G401 (cell line): ENCODE measurements at regions not wholly inside any gene's neighbourhood (a gene's known extent, or its start where the extent isn't known, plus 50 kb on each side); places are given as distances from the start of the nearest gene placed in this dataset.
"Not testable (repeated sequence)": the region's sequence is repeated elsewhere in the genome, so short reads cannot be mapped to it uniquely, and the experiment has no call there.

Source experiments
- DNase-seq: peaks from one replicate; pipeline ENCODE4 v3.0.0-alpha.2; 2015; ENCODE audit warnings: low spot score
- in situ Hi-C: cut with HindIII; loops from 2 replicates; pipeline ENCODE4 v1.10.0; 2016; ENCODE audit warnings: low sequenced_read_pairs, mixed read lengths

GRCh38 chr3:3902161-3902560 lies 102.9 kb downstream of the LRRN1 start:
- in situ Hi-C loops = no loop called here
- DNase-seq = no peak

GRCh38 chr3:3906171-3906570 lies 106.9 kb downstream of the LRRN1 start:
- DNase-seq = no peak
- in situ Hi-C loops = no loop called here

GRCh38 chr3:3907023-3907422 lies 107.8 kb downstream of the LRRN1 start:
- no peak for DNase-seq

GRCh38 chr3:3918763-3919162 lies 119.5 kb downstream of the LRRN1 start:
- in situ Hi-C loops = no loop called here
- no peak for DNase-seq

More at GRCh38 chr3:3907023-3907422, 107.8 kb downstream of the LRRN1 start:
- in situ Hi-C loops = no loop called here

GRCh38 chr3:3919316-3919715 lies 120.1 kb downstream of the LRRN1 start:
- in situ Hi-C loops = no loop called here
- no peak for DNase-seq

- DNase-seq = no peak
- in situ Hi-C loops = no loop called here
These were observed 124.4 kb downstream of the LRRN1 start for GRCh38 chr3:3923619-3924018.

- DNase-seq = no peak
- in situ Hi-C loops = no loop called here
These were observed 128.0 kb downstream of the LRRN1 start for GRCh38 chr3:3927198-3927597.

GRCh38 chr3:3927965-3928364 lies 128.7 kb downstream of the LRRN1 start:
- in situ Hi-C loops = no loop called here
- no peak for DNase-seq

- in situ Hi-C loops, DNase-seq: not testable (repeated sequence)
These were observed 142.1 kb downstream of the LRRN1 start for GRCh38 chr3:3941380-3941779.

- DNase-seq = peak; percentile 4
- in situ Hi-C loops = no loop called here
These were observed 151.8 kb downstream of the LRRN1 start for GRCh38 chr3:3951071-3951470.

GRCh38 chr3:3951501-3951900 lies 152.3 kb downstream of the LRRN1 start:
- in situ Hi-C loops = no loop called here
- no peak for DNase-seq

GRCh38 chr3:3962867-3963266 lies 163.6 kb downstream of the LRRN1 start:
- in situ Hi-C loops, DNase-seq: not testable (repeated sequence)

- in situ Hi-C loops = no loop called here
- no peak for DNase-seq
These were observed 184.8 kb downstream of the LRRN1 start for GRCh38 chr3:3984053-3984452.

GRCh38 chr3:3991598-3991997 lies 192.4 kb downstream of the LRRN1 start:
- DNase-seq = no peak
- in situ Hi-C loops = no loop called here

GRCh38 chr3:3992312-3992874 lies 193.2 kb downstream of the LRRN1 start:
- DNase-seq = no peak
- in situ Hi-C loops = no loop called here

GRCh38 chr3:3998140-3998922 lies 199.1 kb downstream of the LRRN1 start:
- in situ Hi-C loops = no loop called here
- DNase-seq = peak; percentile 21

- DNase-seq, in situ Hi-C loops: not testable (repeated sequence)
These were observed 200.1 kb downstream of the LRRN1 start for GRCh38 chr3:3999340-3999739.

GRCh38 chr3:4001976-4002375 lies 202.7 kb downstream of the LRRN1 start:
- in situ Hi-C loops = no loop called here
- no peak for DNase-seq

- in situ Hi-C loops = no loop called here
These were observed 207.1 kb downstream of the LRRN1 start for GRCh38 chr3:4006288-4006687.

GRCh38 chr3:4008205-4008604 lies 209.0 kb downstream of the LRRN1 start:
- no peak for DNase-seq
- in situ Hi-C loops = no loop called here

More at GRCh38 chr3:4006288-4006687, 207.1 kb downstream of the LRRN1 start:
- no peak for DNase-seq

- DNase-seq = no peak
- in situ Hi-C loops = no loop called here
These were observed 211.9 kb downstream of the LRRN1 start for GRCh38 chr3:4011166-4011565.
